K562 (cell line): ENCODE measurements at regions not wholly inside any gene's neighbourhood (a gene's known extent, or its start where the extent isn't known, plus 50 kb on each side); places are given as distances from the start of the nearest gene placed in this dataset.
A peak's percentile ranks its signal among the peaks of the same experiment; 100 is the strongest.

Source experiments
- ATAC-seq: fragments of 200-7000 bp; cut with Tn5 transposase; 3 replicates; pipeline ENCODE4 v1.9.1; 2020; ENCODE audit warnings: moderate library complexity
- BruUV-seq: library from RNA; stranded (reverse); fragments of 400-500 nt; replicated peaks from 2 replicates; lab custom pipeline; 2021; lab: Mats Ljungman, UMichigan
- CTCF ChIA-PET: fragments of 300-600 bp; formaldehyde crosslinking; extraction: SDS; loops from one replicate; lab custom pipeline; 2021; ENCODE audit warnings: low intra/inter-chr PET ratio; lab: Yijun Ruan, JAX
- POLR2A ChIA-PET: fragments of 300-600, 350-650 bp; sonication (Branson Sonifier 250); formaldehyde crosslinking; extraction: SDS; loops from one replicate; lab custom pipeline; 2021; ENCODE audit warnings: antibody characterized with exemption, inconsistent platforms; lab: Yijun Ruan, JAX
- DNase-seq, 4 experiments: peaks; one replicate each; pipeline versions ENCODE4 v3.0.0 to v3.0.0-alpha.2; 2011 to 2018; ENCODE audit warnings: low spot score in 3 of 4, mixed read lengths in 3 of 4; ENCODE audit errors: extremely low read depth in 1 of 4
- FAIRE-seq: peaks from 2 replicates; lab custom pipeline; 2011; peaks lifted over from hg19 to GRCh38; lab: Jason Lieb, UNC
- H2AFZ ChIP-seq: 2 replicates; pipeline ENCODE4 v1.6.0; 2011; ENCODE audit warnings: low read depth, low read length, control low read depth, inconsistent platforms
- H3K27ac ChIP-seq: fragments of 200-600 bp; 3 replicates; pipeline ENCODE4 v1.8.0; 2011; ENCODE audit warnings: low read depth, mild to moderate bottlenecking, control low read depth, inconsistent platforms, low read length, moderate library complexity, mixed read lengths; ENCODE audit errors: extremely low read depth
- H3K27me3 ChIP-seq, 2 experiments: fragments of 300-600 bp in 1 of 2; 2 replicates in 1 of 2; 3 replicates in 1 of 2; pipeline versions ENCODE4 v1.6.0 to v1.8.0; 2011; ENCODE audit warnings: inconsistent platforms in 2 of 2, low read length in 2 of 2, mild to moderate bottlenecking in 1 of 2, mixed read lengths in 1 of 2, moderate library complexity in 1 of 2; ENCODE audit not compliant: control insufficient read depth in 2 of 2, insufficient read depth in 2 of 2
- H3K36me3 ChIP-seq: fragments of 300-600 bp; 3 replicates; pipeline ENCODE4 v1.8.0; 2011; ENCODE audit warnings: mild to moderate bottlenecking, low read length, inconsistent platforms; ENCODE audit not compliant: control insufficient read depth, insufficient read depth
- H3K4me1 ChIP-seq, 2 experiments: fragments of 200-600 bp in 1 of 2; replicated peaks in 1 of 2; 2 replicates in 1 of 2; 3 replicates in 1 of 2; pipeline versions ENCODE4 v1.5.1 to v1.8.0; 2011; ENCODE audit warnings: inconsistent platforms in 2 of 2, low read length in 2 of 2, mild to moderate bottlenecking in 1 of 2, mixed read lengths in 1 of 2, moderate library complexity in 1 of 2; ENCODE audit not compliant: control insufficient read depth in 2 of 2, insufficient read depth in 2 of 2
- H3K4me2 ChIP-seq: 2 replicates; pipeline ENCODE4 v1.6.1; 2011; ENCODE audit warnings: low read length, control low read depth, inconsistent platforms, mixed read lengths; ENCODE audit not compliant: insufficient read depth
- H3K4me3 ChIP-seq: fragments of 200-600 bp; sonication (generic), shearing (Covaris generic); 2 replicates; pipeline ENCODE4 v1.5.1; 2016; ENCODE audit warnings: control low read depth, inconsistent platforms
- H3K79me2 ChIP-seq: fragments of 200-600 bp; 3 replicates; pipeline ENCODE4 v1.8.0; 2011; ENCODE audit warnings: low read length, inconsistent platforms; ENCODE audit not compliant: control insufficient read depth, insufficient read depth
- H3K9ac ChIP-seq, 2 experiments: 2 replicates each; pipeline versions ENCODE4 v1.6.0 to v1.6.1; 2011; ENCODE audit warnings: low read depth in 2 of 2, low read length in 2 of 2, control low read depth in 1 of 2, inconsistent platforms in 1 of 2, mild to moderate bottlenecking in 1 of 2, mixed read lengths in 1 of 2; ENCODE audit not compliant: insufficient read depth in 1 of 2
- H3K9me1 ChIP-seq: one replicate; pipeline ENCODE4 v1.6.0; 2011; ENCODE audit warnings: inconsistent platforms, mild to moderate bottlenecking, low read length, moderate library complexity; ENCODE audit not compliant: control insufficient read depth, insufficient read depth
- H3K9me3 ChIP-seq: replicated peaks from 2 replicates; pipeline ENCODE4 v1.5.1; 2011; ENCODE audit warnings: low read depth, low read length, inconsistent platforms; ENCODE audit not compliant: control insufficient read depth, insufficient read depth
- H4K20me1 ChIP-seq: replicated peaks from 2 replicates; pipeline ENCODE4 v1.6.1; 2011; ENCODE audit warnings: low read length, inconsistent platforms, mixed read lengths; ENCODE audit not compliant: control insufficient read depth, insufficient read depth
- ATF1 ChIP-seq, 2 experiments: fragments of 450-650 bp in 1 of 2; IDR thresholded peaks; 2 replicates each; pipeline ENCODE4 v1.6.1; 2016; ENCODE audit warnings: missing compliant biosample characterization in 1 of 2, missing genetic modification characterization in 1 of 2
- CEBPG ChIP-seq, 3 experiments: fragments of 200-800 bp in 1 of 3; sonication (Bioruptor generic) in 1 of 3; sonication (generic) in 1 of 3; formaldehyde crosslinking in 1 of 3; IDR thresholded peaks in 2 of 3; conservative IDR thresholded peaks in 1 of 3; 2 replicates each; pipeline versions ENCODE4 v1.6.1 to v1.8.0; 2016 to 2022; ENCODE audit warnings: missing compliant biosample characterization in 2 of 3, missing genetic modification characterization in 2 of 3, mild to moderate bottlenecking in 1 of 3, missing genetic modification reagents in 1 of 3
- CHAMP1 ChIP-seq: fragments of 450-650 bp; IDR thresholded peaks from 2 replicates; pipeline ENCODE4 v1.6.1; 2016; ENCODE audit warnings: mild to moderate bottlenecking
- CHD2 ChIP-seq: IDR thresholded peaks from 2 replicates; pipeline ENCODE4 v1.6.1; 2011; ENCODE audit warnings: low read depth, low read length
- EP400 ChIP-seq: fragments of 450-650 bp; IDR thresholded peaks from 2 replicates; pipeline ENCODE4 v1.6.1; 2017; ENCODE audit warnings: antibody characterized with exemption, mild to moderate bottlenecking, moderate library complexity
- FOXA3 ChIP-seq, 2 experiments: fragments of 450-650 bp in 1 of 2; sonication (generic) in 1 of 2; formaldehyde crosslinking; IDR thresholded peaks in 1 of 2; conservative IDR thresholded peaks in 1 of 2; 2 replicates each; pipeline versions ENCODE4 v1.4.0 to v1.8.0; 2020 to 2022; ENCODE audit warnings: mild to moderate bottlenecking in 2 of 2, missing genetic modification reagents in 1 of 2
- HDAC6 ChIP-seq: IDR thresholded peaks from 2 replicates; pipeline ENCODE4 v1.6.1; 2012; ENCODE audit warnings: low read depth, mild to moderate bottlenecking, control low read depth, inconsistent platforms, low read length, moderate library complexity
- HNRNPH1 ChIP-seq: fragments of 200-400 bp; formaldehyde crosslinking; optimal IDR thresholded peaks from 2 replicates; pipeline ENCODE3; 2017; ENCODE audit warnings: low read depth, mild to moderate bottlenecking, low read length, moderate library complexity
- POU5F1 ChIP-seq: fragments of 150-350 bp; IDR thresholded peaks from 2 replicates; pipeline ENCODE4 v1.6.1; 2014; ENCODE audit warnings: borderline replicate concordance, low read length, low read depth, mild to moderate bottlenecking; ENCODE audit not compliant: partially characterized antibody
- SPI1 ChIP-seq: IDR thresholded peaks from 2 replicates; pipeline ENCODE4 v1.6.1; 2011; ENCODE audit warnings: low read depth, low read length, control low read depth, borderline replicate concordance
- TAF7 ChIP-seq: fragments of 450-650 bp; IDR thresholded peaks from 2 replicates; pipeline ENCODE4 v1.6.1; 2016; ENCODE audit warnings: missing genetic modification characterization, missing compliant biosample characterization
- TCF7 ChIP-seq: sonication (generic); IDR thresholded peaks from 2 replicates; pipeline ENCODE4 v1.6.1; 2016; ENCODE audit warnings: antibody characterized with exemption, borderline replicate concordance
- ZFX ChIP-seq: sonication (generic); formaldehyde crosslinking; IDR thresholded peaks from 2 replicates; pipeline ENCODE4 v1.8.0; 2022; ENCODE audit warnings: mild to moderate bottlenecking, missing genetic modification reagents, moderate library complexity
- WGBS: fragments of 100-300 bp; shearing (Covaris generic); methylation state at CpG from one replicate; pipeline ENCODE4 v1.1.6; 2016; ENCODE audit warnings: low coverage, mixed read lengths; ENCODE audit not compliant: insufficient coverage; ENCODE audit errors: missing lambda C conversion rate; 5-methylcytosine and 5-hydroxymethylcytosine counted together
- in situ Hi-C: fragments of 300-500 bp; cut with MboI; formaldehyde crosslinking; loops from 4 replicates; pipeline ENCODE4 v1.15.0; 2018; ENCODE audit warnings: inconsistent platforms, mixed read lengths
- intact Hi-C: fragments of 100-400 bp; cut with micrococcal nuclease; formaldehyde crosslinking; loops from 2 replicates; pipeline ENCODE4 v1.14.2; 2022

- no peaks in the 10 kb centered on the region for H3K27me3 ChIP-seq
- H3K9me1 ChIP-seq: no peaks in the 10 kb centered on the region
- TF ChIP-seq TAF7 (tag) (no peak), CEBPG (CRISPR knock-in tag; IDR thresholded peaks at IDR 0.05) (no peak), CEBPG (tag; conservative IDR thresholded peaks at IDR 0.05 in 1 of 2, IDR thresholded peaks at IDR 0.05 in 1 of 2) (peak in 1 of 2 experiments; percentile 80; a peak in 2 of 4 replicates)
- ChIA-PET CTCF (no interaction called here), POLR2A (no interaction called here)
- no peaks in the 10 kb centered on the region for H3K79me2 ChIP-seq
- BruUV-seq: no TSS peak
- H3K27ac ChIP-seq: no peak overlapping the region
- in situ Hi-C loops: no loop called here
- no peaks in the 10 kb centered on the region for H4K20me1 ChIP-seq
- no peaks in the 10 kb centered on the region for H3K9me3 ChIP-seq
- ATAC-seq (no peak), DNase-seq (no peak), FAIRE-seq (no peak)
- no peak overlapping the region for H2AFZ ChIP-seq
- intact Hi-C loops: no loop called here
- H3K36me3 ChIP-seq: no peaks in the 10 kb centered on the region
- no CpG with 5 or more reads among the region's 1 CpG for WGBS
- H3K4me3 ChIP-seq: no peak overlapping the region
- no peaks in the 10 kb centered on the region for H3K4me1 ChIP-seq
- no peak overlapping the region for H3K4me2 ChIP-seq
- H3K9ac ChIP-seq: no peak overlapping the region
Observed at GRCh38 chr10:108404155-108404554, 1239.6 kb upstream of the SORCS1 start.

DNA sequence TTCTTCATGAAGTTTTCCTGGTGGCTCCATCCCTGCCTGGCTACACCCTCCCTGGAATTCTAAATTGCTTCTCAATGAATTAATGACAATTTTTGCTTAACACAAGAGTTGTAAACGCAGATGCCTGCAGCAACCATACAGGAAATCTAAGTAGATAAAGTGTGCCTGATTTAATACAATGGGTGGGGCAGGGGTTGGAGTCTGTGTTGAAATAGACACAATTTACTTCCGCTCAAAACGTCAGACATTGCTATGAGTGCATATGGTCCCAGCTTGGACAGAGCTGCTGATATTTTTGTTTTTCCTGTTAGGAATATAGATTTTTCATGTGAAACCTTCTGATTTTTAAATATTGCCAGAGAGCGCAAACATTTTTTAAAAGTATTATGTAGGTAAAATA, 1235.0 kb upstream of the SORCS1 start:
- Histone ChIP-seq H3K4me1 (no peaks in the 10 kb centered on the region), H3K79me2 (no peaks in the 10 kb centered on the region), H3K9me1 (no peaks in the 10 kb centered on the region), H3K9me3 (no peaks in the 10 kb centered on the region), H3K27ac (no peak overlapping the region), H4K20me1 (no peaks in the 10 kb centered on the region), H3K27me3 (no peaks in the 10 kb centered on the region), H3K9ac (no peak overlapping the region), H3K4me2 (no peak overlapping the region), H3K36me3 (no peaks in the 10 kb centered on the region), H3K4me3 (no peak overlapping the region), H2AFZ (no peak overlapping the region)
- TF ChIP-seq POU5F1 (no peak), ATF1 (CRISPR knock-in tag; IDR thresholded peaks at IDR 0.05) (no peak), ATF1 (tag; IDR thresholded peaks at IDR 0.05) (no peak), FOXA3 (CRISPR knock-in tag; conservative IDR thresholded peaks at IDR 0.05 in 1 of 2, IDR thresholded peaks at IDR 0.05 in 1 of 2) (no peak), CHAMP1 (no peak), HDAC6 (no peak), HNRNPH1 (no peak), SPI1 (no peak), ZFX (no peak), EP400 (no peak), TCF7 (no peak), CHD2 (no peak)
- ChIA-PET POLR2A (no interaction called here), CTCF (no interaction called here)
- FAIRE-seq (no peak), DNase-seq (no peak), ATAC-seq (no peak)
- BruUV-seq: no TSS peak
- intact Hi-C loops: no loop called here
- in situ Hi-C loops: no loop called here
- WGBS: 4% methylated on average over 4 of the region's 4 CpGs
